Left lung (tissue), 4 donors: ENCODE measurements at regions not wholly inside any gene's neighbourhood (a gene's known extent, or its start where the extent isn't known, plus 50 kb on each side); places are given as distances from the start of the nearest gene placed in this dataset.

Experiments
- ATAC-seq: fragments of 200-7000 bp; cut with Tn5 transposase; one replicate; pipeline ENCODE4 v1.9.1; 2020; ENCODE audit warnings: moderate library complexity
- DNase-seq, 4 donors: peaks; one replicate each; pipeline ENCODE4 v3.0.0-alpha.2; 2013 to 2020
- H3K27ac ChIP-seq, 2 donors: fragments of 200-600 bp; sonication (generic) in 1 of 2; one replicate each; pipeline versions ENCODE4 v1.5.0 to v1.8.0; 2020 to 2021
- H3K27me3 ChIP-seq, 2 donors: fragments of 200-600 bp; sonication (generic) in 1 of 2; one replicate each; pipeline versions ENCODE4 v1.5.0 to v1.8.0; 2020 to 2021
- H3K36me3 ChIP-seq, 2 donors: fragments of 200-600 bp; sonication (generic) in 1 of 2; one replicate each; pipeline versions ENCODE4 v1.5.0 to v1.8.0; 2020 to 2021
- H3K4me1 ChIP-seq, 2 donors: fragments of 200-600 bp; one replicate each; pipeline ENCODE4 v1.8.0; 2021
- H3K4me3 ChIP-seq, 2 donors: fragments of 200-600 bp; sonication (generic) in 1 of 2; one replicate each; pipeline versions ENCODE4 v1.5.0 to v1.8.0; 2020 to 2021; ENCODE audit warnings: mild to moderate bottlenecking in 1 of 2
- H3K9me3 ChIP-seq, 2 donors: fragments of 200-600 bp; sonication (generic) in 1 of 2; one replicate each; pipeline versions ENCODE4 v1.5.0 to v1.8.0; 2020 to 2021
- CTCF ChIP-seq, 2 donors: fragments of 200-600 bp; sonication (generic) in 1 of 2; IDR thresholded peaks; one replicate each; pipeline versions ENCODE4 v1.5.0 to v1.8.0; 2021; ENCODE audit warnings: antibody characterized with exemption in 2 of 2
- intact Hi-C, 2 donors: fragments of 100-400 bp; cut with DNase I; formaldehyde crosslinking; loops; one replicate each; pipeline versions ENCODE4 v1.11.2 to v1.14.2; 2022
- donor health status: DM: no; HTN: yes; CAD: no.
- donor health status: DM: no; HTN: no; CAD: no.

GRCh38 chr1:68314151-68314780 lies 81.9 kb upstream of the WLS start:
- no peaks in the 10 kb centered on the region for H3K4me1 ChIP-seq

GRCh38 chr1:68313735-68314134 lies 81.4 kb upstream of the WLS start:
- intact Hi-C loops = no loop called here
- Histone ChIP-seq H3K36me3 (no peaks in the 10 kb centered on the region), H3K9me3 (no peaks in the 10 kb centered on the region), H3K4me1 (no peaks in the 10 kb centered on the region), H3K27me3 (no peaks in the 10 kb centered on the region), H3K27ac (no peak overlapping the region), H3K4me3 (no peak overlapping the region)
- DNase-seq (no peak), ATAC-seq (no peak)
- TF ChIP-seq CTCF (IDR thresholded peaks at IDR 0.05) = no peak

More at GRCh38 chr1:68314151-68314780, 81.9 kb upstream of the WLS start:
- Histone ChIP-seq H3K27ac (no peak overlapping the region), H3K27me3 (no peaks in the 10 kb centered on the region), H3K9me3 (no peaks in the 10 kb centered on the region), H3K4me3 (no peak overlapping the region), H3K36me3 (no peaks in the 10 kb centered on the region)
- no peak for ATAC-seq
- intact Hi-C loops = no loop called here
- DNase-seq = no peak
- no peak for TF ChIP-seq CTCF (IDR thresholded peaks at IDR 0.05)

GRCh38 chr1:68308034-68308433 lies 75.7 kb upstream of the WLS start:
- ATAC-seq (peak; percentile 92), DNase-seq (peak in 1 of 4 donors; percentile 40)
- H3K27ac ChIP-seq = no peak overlapping the region
- H3K9me3 ChIP-seq = no peaks in the 10 kb centered on the region
- H3K27me3 ChIP-seq = no peaks in the 10 kb centered on the region
- intact Hi-C loops = no loop called here
- H3K36me3 ChIP-seq = no peaks in the 10 kb centered on the region
- no peak overlapping the region for H3K4me3 ChIP-seq
- no peak for TF ChIP-seq CTCF (IDR thresholded peaks at IDR 0.05)
- H3K4me1 ChIP-seq = no peaks in the 10 kb centered on the region

GRCh38 chr1:68307378-68307787 lies 75.1 kb upstream of the WLS start:
- ATAC-seq = peak; percentile 72
- H3K9me3 ChIP-seq = no peaks in the 10 kb centered on the region
- H3K36me3 ChIP-seq = no peaks in the 10 kb centered on the region
- H3K27ac ChIP-seq = no peak overlapping the region
- TF ChIP-seq CTCF (IDR thresholded peaks at IDR 0.05) = no peak
- no peaks in the 10 kb centered on the region for H3K4me1 ChIP-seq
- no peak overlapping the region for H3K4me3 ChIP-seq
- intact Hi-C loops = no loop called here
- DNase-seq = no peak
- no peaks in the 10 kb centered on the region for H3K27me3 ChIP-seq

GRCh38 chr1:68301471-68302001 lies 69.2 kb upstream of the WLS start:
- DNase-seq = no peak
- no peak for ATAC-seq
- intact Hi-C loops = no loop called here
- H3K27ac ChIP-seq = no peak overlapping the region
- H3K4me3 ChIP-seq = no peak overlapping the region
- H3K4me1 ChIP-seq = no peaks in the 10 kb centered on the region
- no peak for TF ChIP-seq CTCF (IDR thresholded peaks at IDR 0.05)
- H3K36me3 ChIP-seq = no peaks in the 10 kb centered on the region
- no peaks in the 10 kb centered on the region for H3K27me3 ChIP-seq
- H3K9me3 ChIP-seq = no peaks in the 10 kb centered on the region
